Glutamatergic neuron (in vitro differentiated cells): ENCODE measurements at regions not wholly inside any gene's neighbourhood (a gene's known extent, or its start where the extent isn't known, plus 50 kb on each side); places are given as distances from the start of the nearest gene placed in this dataset.

Experiments
- DNase-seq: peaks from one replicate; pipeline ENCODE4 v3.0.0; 2022
- H3K27ac Mint-ChIP-seq: one replicate; pipeline ENCODE4 v1.8.0; 2020; ENCODE audit warnings: mild to moderate bottlenecking, mixed read lengths, inconsistent platforms; ENCODE audit not compliant: unreplicated experiment
- H3K27me3 Mint-ChIP-seq: one replicate; pipeline ENCODE4 v1.8.0; 2020; ENCODE audit warnings: mild to moderate bottlenecking, moderate library complexity, mixed read lengths, inconsistent platforms; ENCODE audit not compliant: unreplicated experiment
- H3K36me3 Mint-ChIP-seq: one replicate; pipeline ENCODE4 v1.8.0; 2020; ENCODE audit warnings: mild to moderate bottlenecking, mixed read lengths, inconsistent platforms; ENCODE audit not compliant: unreplicated experiment
- H3K4me1 Mint-ChIP-seq: one replicate; pipeline ENCODE4 v1.8.0; 2020; ENCODE audit warnings: mild to moderate bottlenecking, low read depth, mixed read lengths, inconsistent platforms; ENCODE audit not compliant: unreplicated experiment
- H3K4me3 Mint-ChIP-seq: one replicate; pipeline ENCODE4 v1.8.0; 2020; ENCODE audit warnings: mild to moderate bottlenecking, mixed read lengths, inconsistent platforms; ENCODE audit not compliant: unreplicated experiment
- H3K9me3 Mint-ChIP-seq: one replicate; pipeline ENCODE4 v1.8.0; 2020; ENCODE audit warnings: mild to moderate bottlenecking, moderate library complexity, mixed read lengths, inconsistent platforms; ENCODE audit not compliant: unreplicated experiment
- CTCF ChIP-seq: fragments of 200-600 bp; sonication (generic); IDR thresholded peaks from one replicate; pipeline ENCODE4 v1.5.0; 2021; ENCODE audit not compliant: partially characterized antibody, unreplicated experiment

GRCh38 chr5:98170994-98171393 lies 602.5 kb upstream of the RGMB start:
- DNase-seq = no peak
- peaks cover 12% of the 10 kb centered on the region for H3K4me1 Mint-ChIP-seq
- no peaks in the 10 kb centered on the region for H3K9me3 Mint-ChIP-seq
- no peak overlapping the region for H3K4me3 Mint-ChIP-seq
- H3K27ac Mint-ChIP-seq = no peak overlapping the region
- H3K36me3 Mint-ChIP-seq = no peaks in the 10 kb centered on the region
- H3K27me3 Mint-ChIP-seq = no peaks in the 10 kb centered on the region
- TF ChIP-seq CTCF = no peak

- no peak for TF ChIP-seq CTCF
- H3K4me3 Mint-ChIP-seq = no peak overlapping the region
- no peaks in the 10 kb centered on the region for H3K27me3 Mint-ChIP-seq
Observed at GRCh38 chr5:98173334-98173733, 600.1 kb upstream of the RGMB start.

GRCh38 chr5:98175474-98175873 lies 598.0 kb upstream of the RGMB start:
- TF ChIP-seq CTCF = no peak
- DNase-seq = no peak
- Mint-ChIP-seq H3K4me1 (peaks cover 3% of the 10 kb centered on the region), H3K9me3 (no peaks in the 10 kb centered on the region), H3K27ac (no peak overlapping the region), H3K36me3 (no peaks in the 10 kb centered on the region), H3K27me3 (no peaks in the 10 kb centered on the region), H3K4me3 (no peak overlapping the region)

More at GRCh38 chr5:98173334-98173733, 600.1 kb upstream of the RGMB start:
- Mint-ChIP-seq H3K4me1 (peaks cover 3% of the 10 kb centered on the region), H3K36me3 (no peaks in the 10 kb centered on the region), H3K27ac (no peak overlapping the region), H3K9me3 (no peaks in the 10 kb centered on the region)
- DNase-seq = no peak

- no peaks in the 10 kb centered on the region for H3K27me3 Mint-ChIP-seq
- H3K9me3 Mint-ChIP-seq = no peaks in the 10 kb centered on the region
- no peak overlapping the region for H3K27ac Mint-ChIP-seq
- H3K4me1 Mint-ChIP-seq = peaks cover 4% of the 10 kb centered on the region
- DNase-seq = no peak
- no peak for TF ChIP-seq CTCF
- no peak overlapping the region for H3K4me3 Mint-ChIP-seq
- no peaks in the 10 kb centered on the region for H3K36me3 Mint-ChIP-seq
Observed at GRCh38 chr5:98179791-98180755, 593.4 kb upstream of the RGMB start.

- H3K36me3 Mint-ChIP-seq = no peaks in the 10 kb centered on the region
- H3K4me3 Mint-ChIP-seq = no peak overlapping the region
- TF ChIP-seq CTCF = no peak
- no peak overlapping the region for H3K27ac Mint-ChIP-seq
- peaks cover 3% of the 10 kb centered on the region for H3K4me1 Mint-ChIP-seq
- H3K27me3 Mint-ChIP-seq = no peaks in the 10 kb centered on the region
- DNase-seq = no peak
- H3K9me3 Mint-ChIP-seq = no peaks in the 10 kb centered on the region
Observed at GRCh38 chr5:98186128-98186527, 587.3 kb upstream of the RGMB start.
